GM21723 (cell line): ENCODE measurements at regions not wholly inside any gene's neighbourhood (a gene's known extent, or its start where the extent isn't known, plus 50 kb on each side); places are given as distances from the start of the nearest gene placed in this dataset.

ENCODE experiments used
- ATAC-seq: cut with Tn5 transposase; IDR thresholded peaks from one replicate; pipeline ENCODE4 v1.9.1; 2021; ENCODE audit warnings: mild to moderate bottlenecking, moderate library complexity; ENCODE audit not compliant: unreplicated experiment

DNA sequence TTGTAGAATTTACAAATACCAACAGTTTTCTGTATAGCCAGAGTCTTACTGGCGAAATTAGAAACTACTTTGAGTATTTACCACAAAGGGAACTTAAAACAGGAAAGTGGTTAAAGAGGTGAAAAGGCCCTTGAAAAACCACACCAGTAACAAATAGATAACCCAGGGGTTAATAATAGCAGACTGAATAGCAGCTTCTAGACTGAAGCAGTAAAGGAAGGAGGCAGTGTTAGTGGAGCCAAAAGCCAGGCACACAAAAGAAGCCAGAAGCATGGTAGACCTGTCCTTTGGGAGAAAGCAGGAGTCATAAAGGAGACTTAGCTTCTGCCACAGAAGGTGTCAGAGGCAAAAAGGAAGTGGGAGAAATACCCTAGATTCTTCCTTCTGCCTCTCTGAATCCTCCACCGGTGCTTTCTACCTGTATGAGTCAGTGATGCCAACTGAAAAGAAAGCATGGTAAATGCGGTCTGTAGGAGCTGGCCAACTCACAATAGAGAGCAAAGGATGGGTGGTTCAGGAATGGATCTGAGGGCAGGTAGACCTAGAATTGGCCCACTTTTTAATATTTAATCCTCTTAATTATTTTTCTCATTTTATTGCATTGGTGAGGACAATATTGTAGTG lies 97.3 kb downstream of the ARL6IP6 start:
- ATAC-seq, result no peak

DNA sequence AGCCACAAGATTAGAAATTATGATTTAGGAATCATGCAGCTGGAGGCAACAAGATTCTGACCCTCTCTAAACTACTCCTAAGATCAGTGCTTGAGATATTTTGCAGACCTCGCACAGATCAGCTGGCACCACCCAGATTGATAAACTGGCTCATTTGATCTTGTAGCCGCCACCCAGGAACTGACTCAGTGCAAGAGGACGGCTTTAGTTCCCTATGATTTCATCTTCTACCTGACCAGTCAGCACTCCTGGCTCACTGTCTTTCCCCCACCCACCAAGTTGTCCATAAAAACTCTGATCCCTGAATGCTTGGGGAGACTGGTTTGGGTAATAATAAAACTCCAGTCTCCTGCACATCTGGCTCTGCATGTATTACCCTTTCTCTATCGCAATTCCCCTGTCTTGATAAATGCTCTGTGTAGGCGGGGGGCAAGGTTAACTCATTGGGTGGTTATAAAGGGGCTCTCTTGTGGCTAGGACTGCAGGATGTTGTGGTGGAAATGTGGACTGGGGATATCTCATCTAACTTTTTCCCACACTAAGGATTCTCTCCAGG lies 96.1 kb downstream of the ARL6IP6 start:
- no peak for ATAC-seq

DNA sequence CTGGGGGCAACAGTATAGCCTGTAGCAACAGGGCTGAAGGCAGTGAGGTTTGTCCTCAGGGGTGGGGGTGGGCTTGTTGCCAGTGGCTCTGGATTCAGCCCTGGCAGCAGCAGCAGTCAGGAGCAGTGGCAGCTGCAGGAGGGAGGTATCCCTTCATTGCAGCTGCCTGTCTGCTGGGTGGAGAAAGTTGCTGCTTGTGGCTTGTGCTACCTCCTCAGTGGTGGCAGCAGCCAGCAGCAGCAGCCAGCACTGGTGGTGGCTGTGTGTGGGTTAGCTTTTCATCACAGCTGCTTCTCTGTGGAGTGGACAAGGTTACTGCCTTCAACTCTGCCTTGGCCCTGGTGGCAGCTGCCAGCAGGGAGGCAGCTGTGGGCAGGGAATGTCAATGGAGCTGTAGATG lies 94.9 kb downstream of the ARL6IP6 start:
- ATAC-seq, result no peak
